AG04450 (cell line): ENCODE measurements at regions not wholly inside any gene's neighbourhood (a gene's known extent, or its start where the extent isn't known, plus 50 kb on each side); places are given as distances from the start of the nearest gene placed in this dataset.

Source experiments
- CTCF ChIA-PET: fragments of 300-600, 350-600 bp; formaldehyde crosslinking; extraction: SDS; loops from one replicate; lab custom pipeline; 2022; ENCODE audit warnings: antibody characterized with exemption, inconsistent platforms; lab: Charles Lee
- POLR2A ChIA-PET: fragments of 350-600 bp; formaldehyde crosslinking; extraction: SDS; loops from one replicate; lab custom pipeline; 2021; ENCODE audit warnings: antibody characterized with exemption, inconsistent platforms; lab: Yijun Ruan, JAX
- DNase-seq: peaks from one replicate; pipeline ENCODE4 v3.0.0-alpha.2; 2011; ENCODE audit warnings: low read depth, low spot score
- H3K27ac ChIP-seq: one replicate; pipeline ENCODE4 v1.5.1; 2012; ENCODE audit warnings: low read depth, low read length, control low read depth
- H3K27me3 ChIP-seq: one replicate; pipeline ENCODE4 v1.6.0; 2012; ENCODE audit warnings: low read length; ENCODE audit not compliant: control insufficient read depth, insufficient read depth
- H3K4me3 ChIP-seq: 2 replicates; pipeline ENCODE4 v1.5.1; 2011; ENCODE audit warnings: mild to moderate bottlenecking, low read depth, low read length, control low read depth
- H3K9me3 ChIP-seq: 2 replicates; pipeline ENCODE4 v1.5.1; 2012; ENCODE audit warnings: low read length; ENCODE audit not compliant: control insufficient read depth, insufficient read depth
- TF ChIP-seq, protein P1 (sequence below): IDR thresholded peaks from 2 replicates; pipeline ENCODE4 v1.5.1; 2011; ENCODE audit warnings: low read depth, low read length, control low read depth, inconsistent platforms

DNA sequence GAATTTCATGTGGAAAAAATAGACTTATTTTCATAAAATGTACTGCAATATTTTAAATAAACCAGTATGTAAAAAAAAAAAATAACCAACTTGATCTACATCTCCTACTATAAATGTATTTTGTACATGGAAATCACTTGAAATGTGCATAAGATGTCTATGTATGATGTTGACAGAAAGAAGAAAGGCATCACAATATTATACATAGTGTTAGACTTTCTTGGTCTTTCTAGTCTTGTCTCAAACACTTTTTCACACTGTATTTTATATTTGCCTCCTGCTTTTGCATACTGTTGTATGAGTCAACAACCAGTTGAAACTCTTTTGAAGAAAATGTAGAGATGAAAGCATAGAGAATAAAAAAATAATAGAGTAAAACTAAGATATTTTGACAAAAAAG, 352.4 kb upstream of the MGAT4C start:
- TF ChIP-seq, protein P1, sequence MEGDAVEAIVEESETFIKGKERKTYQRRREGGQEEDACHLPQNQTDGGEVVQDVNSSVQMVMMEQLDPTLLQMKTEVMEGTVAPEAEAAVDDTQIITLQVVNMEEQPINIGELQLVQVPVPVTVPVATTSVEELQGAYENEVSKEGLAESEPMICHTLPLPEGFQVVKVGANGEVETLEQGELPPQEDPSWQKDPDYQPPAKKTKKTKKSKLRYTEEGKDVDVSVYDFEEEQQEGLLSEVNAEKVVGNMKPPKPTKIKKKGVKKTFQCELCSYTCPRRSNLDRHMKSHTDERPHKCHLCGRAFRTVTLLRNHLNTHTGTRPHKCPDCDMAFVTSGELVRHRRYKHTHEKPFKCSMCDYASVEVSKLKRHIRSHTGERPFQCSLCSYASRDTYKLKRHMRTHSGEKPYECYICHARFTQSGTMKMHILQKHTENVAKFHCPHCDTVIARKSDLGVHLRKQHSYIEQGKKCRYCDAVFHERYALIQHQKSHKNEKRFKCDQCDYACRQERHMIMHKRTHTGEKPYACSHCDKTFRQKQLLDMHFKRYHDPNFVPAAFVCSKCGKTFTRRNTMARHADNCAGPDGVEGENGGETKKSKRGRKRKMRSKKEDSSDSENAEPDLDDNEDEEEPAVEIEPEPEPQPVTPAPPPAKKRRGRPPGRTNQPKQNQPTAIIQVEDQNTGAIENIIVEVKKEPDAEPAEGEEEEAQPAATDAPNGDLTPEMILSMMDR: no peak
- Histone ChIP-seq H3K27ac (no peak overlapping the region), H3K9me3 (no peaks in the 10 kb centered on the region), H3K27me3 (no peaks in the 10 kb centered on the region), H3K4me3 (no peak overlapping the region)
- POLR2A ChIA-PET: no interaction called here
- CTCF ChIA-PET: no interaction called here
- DNase-seq: no peak

DNA sequence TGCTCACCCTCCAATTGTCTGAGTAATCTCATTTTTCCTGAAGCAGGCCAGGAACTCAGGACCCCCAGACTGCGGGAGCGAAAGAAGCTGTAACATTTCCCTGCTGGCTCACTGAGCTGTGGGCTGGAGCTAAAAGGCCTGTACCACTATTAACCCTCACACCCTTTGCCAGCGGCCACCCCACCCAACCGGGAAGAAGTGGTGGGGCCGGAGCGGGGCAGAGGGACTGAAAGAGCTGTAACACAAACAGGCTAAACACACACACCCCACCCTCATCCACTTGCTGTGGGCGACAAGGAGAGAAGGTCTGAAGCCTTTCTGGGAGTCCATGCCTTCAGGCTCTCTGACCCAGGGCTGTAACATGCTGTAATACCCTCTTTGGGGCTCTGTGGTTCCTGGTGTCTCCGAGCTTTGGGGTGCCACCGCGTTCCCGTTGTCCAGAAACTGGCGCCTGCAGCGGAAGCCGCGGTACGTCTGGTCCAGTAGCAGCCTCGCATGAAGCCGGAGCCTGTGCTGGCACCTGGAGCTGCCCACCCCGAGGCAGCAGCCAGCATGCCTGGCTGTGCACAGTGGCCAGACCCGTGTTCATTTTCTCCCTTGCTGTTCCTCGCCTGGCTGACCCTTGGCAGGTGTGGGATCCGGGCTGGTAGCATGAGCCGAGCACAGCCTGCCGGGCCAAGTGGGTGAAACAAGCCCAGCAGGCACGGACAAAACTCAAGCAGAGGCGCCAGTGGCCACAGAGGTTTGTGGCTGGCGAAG, 345.5 kb upstream of the MGAT4C start:
- peaks cover 6% of the 10 kb centered on the region; the same call in 1 of the 2 replicates for H3K9me3 ChIP-seq
- TF ChIP-seq, protein P1: no peak
- CTCF ChIA-PET: no interaction called here

DNA sequence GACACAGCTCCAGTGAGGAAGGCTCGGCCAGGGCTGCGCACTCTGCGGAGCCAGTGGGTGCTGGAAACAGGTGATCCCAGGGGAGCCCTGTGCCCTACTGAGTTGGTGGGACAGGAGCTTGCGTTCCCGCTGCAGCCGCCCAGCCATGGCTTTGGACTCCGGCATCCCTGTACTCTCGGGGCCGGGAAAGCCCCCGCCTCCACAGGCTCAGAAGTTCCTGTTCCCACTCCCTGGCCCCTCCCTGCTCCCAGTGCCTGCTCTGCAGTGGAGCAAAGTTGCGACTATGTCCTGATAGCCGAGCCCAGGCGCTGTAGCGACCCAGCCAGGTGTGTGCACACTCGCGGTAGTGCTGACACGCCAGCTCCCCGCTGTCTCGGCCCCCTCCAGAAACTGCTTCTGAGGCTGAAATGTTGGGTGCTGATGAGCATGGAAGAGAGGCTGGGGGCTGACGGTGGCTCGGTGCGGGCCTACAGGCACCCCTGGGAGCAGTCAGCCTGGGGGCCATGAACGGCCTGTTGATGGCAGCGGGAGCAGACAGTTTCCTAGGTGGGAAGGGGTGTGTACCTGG, 344.6 kb upstream of the MGAT4C start:
- POLR2A ChIA-PET: no interaction called here
- Histone ChIP-seq H3K4me3 (no peak overlapping the region), H3K27me3 (no peaks in the 10 kb centered on the region), H3K9me3 (peaks cover 6% of the 10 kb centered on the region; the same call in 1 of the 2 replicates), H3K27ac (no peak overlapping the region)
- DNase-seq: no peak
- TF ChIP-seq, protein P1: no peak
- CTCF ChIA-PET: no interaction called here

More for the DNA sequence above, 345.5 kb upstream of the MGAT4C start:
- no peak overlapping the region for H3K27ac ChIP-seq
- POLR2A ChIA-PET: no interaction called here
- no peak overlapping the region for H3K4me3 ChIP-seq
- DNase-seq: no peak
- H3K27me3 ChIP-seq: no peaks in the 10 kb centered on the region

DNA sequence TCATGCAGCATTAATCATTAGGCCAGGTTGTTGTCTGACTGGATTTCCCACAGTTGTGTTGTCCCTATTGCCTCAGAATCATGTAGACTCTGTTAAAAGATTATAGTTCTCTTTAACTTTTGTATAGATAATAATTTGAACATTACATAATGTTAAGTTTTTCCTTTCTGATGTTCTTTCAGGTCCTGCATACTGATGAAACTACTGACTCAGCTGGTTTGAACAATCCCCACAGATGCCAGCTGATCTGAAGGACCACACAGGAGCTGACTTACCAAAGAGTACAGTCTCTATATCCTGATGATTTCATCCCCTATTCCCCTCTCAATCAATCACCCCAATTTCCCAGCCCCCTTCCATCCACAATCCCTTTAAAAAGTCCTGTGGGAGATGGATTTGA, 341.2 kb upstream of the MGAT4C start:
- POLR2A ChIA-PET: no interaction called here
- Histone ChIP-seq H3K27me3 (no peaks in the 10 kb centered on the region), H3K9me3 (peaks cover 6% of the 10 kb centered on the region; the same call in 1 of the 2 replicates), H3K27ac (no peak overlapping the region), H3K4me3 (no peak overlapping the region)
- DNase-seq: no peak
- CTCF ChIA-PET: interaction anchor here (1.1 kb wide), 1 partner anchor 317 kb away, joined by 4 read pairs; no protein-coding TSS in a partner anchor
- TF ChIP-seq, protein P1: no peak

DNA sequence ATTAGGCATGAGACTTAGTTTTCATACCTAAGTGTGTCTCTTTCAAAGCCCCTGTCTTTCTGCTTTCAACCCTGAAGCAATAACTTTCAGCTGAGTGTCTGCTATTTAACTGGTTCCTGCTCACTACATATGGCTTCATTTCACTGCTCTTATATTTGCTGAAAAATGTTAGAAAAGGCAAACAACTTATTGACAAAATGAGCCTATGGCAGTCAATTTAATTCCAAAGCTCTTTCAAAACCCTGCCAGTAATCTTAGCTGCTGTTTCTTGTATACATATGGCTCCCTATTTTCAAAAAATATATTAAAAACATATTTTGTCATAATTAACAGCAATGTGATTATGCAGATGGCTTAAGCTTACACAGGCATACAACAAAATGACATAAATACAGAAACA, 334.1 kb upstream of the MGAT4C start:
- no peaks in the 10 kb centered on the region for H3K27me3 ChIP-seq
- ChIA-PET POLR2A (no interaction called here), CTCF (no interaction called here)
- H3K9me3 ChIP-seq: no peaks in the 10 kb centered on the region
- no peak for DNase-seq
- TF ChIP-seq, protein P1: no peak
- no peak overlapping the region for H3K27ac ChIP-seq
- no peak overlapping the region for H3K4me3 ChIP-seq
